PC-3 (cell line): ENCODE measurements at regions not wholly inside any gene's neighbourhood (a gene's known extent, or its start where the extent isn't known, plus 50 kb on each side); places are given as distances from the start of the nearest gene placed in this dataset.

Experiments used
- EZH2 ChIP-seq: fragments of 300-600 bp; sonication (generic); IDR thresholded peaks from one replicate; pipeline ENCODE4 v1.6.1; 2017; ENCODE audit warnings: antibody characterized with exemption, mild to moderate bottlenecking, low read length; ENCODE audit not compliant: unreplicated experiment
- EZH2phosphoT487 ChIP-seq: fragments of 300-600 bp; sonication (generic); IDR thresholded peaks from 2 replicates; pipeline ENCODE4 v1.6.1; 2018; ENCODE audit warnings: mild to moderate bottlenecking, antibody characterized with exemption, low read length, borderline replicate concordance
- TF ChIP-seq, protein P1 (sequence below): fragments of 300-600 bp; sonication (generic); conservative IDR thresholded peaks from 2 replicates; pipeline ENCODE4 v1.5.1; 2017; ENCODE audit warnings: antibody characterized with exemption, low read depth, mild to moderate bottlenecking, low read length

- TF ChIP-seq, protein P1, sequence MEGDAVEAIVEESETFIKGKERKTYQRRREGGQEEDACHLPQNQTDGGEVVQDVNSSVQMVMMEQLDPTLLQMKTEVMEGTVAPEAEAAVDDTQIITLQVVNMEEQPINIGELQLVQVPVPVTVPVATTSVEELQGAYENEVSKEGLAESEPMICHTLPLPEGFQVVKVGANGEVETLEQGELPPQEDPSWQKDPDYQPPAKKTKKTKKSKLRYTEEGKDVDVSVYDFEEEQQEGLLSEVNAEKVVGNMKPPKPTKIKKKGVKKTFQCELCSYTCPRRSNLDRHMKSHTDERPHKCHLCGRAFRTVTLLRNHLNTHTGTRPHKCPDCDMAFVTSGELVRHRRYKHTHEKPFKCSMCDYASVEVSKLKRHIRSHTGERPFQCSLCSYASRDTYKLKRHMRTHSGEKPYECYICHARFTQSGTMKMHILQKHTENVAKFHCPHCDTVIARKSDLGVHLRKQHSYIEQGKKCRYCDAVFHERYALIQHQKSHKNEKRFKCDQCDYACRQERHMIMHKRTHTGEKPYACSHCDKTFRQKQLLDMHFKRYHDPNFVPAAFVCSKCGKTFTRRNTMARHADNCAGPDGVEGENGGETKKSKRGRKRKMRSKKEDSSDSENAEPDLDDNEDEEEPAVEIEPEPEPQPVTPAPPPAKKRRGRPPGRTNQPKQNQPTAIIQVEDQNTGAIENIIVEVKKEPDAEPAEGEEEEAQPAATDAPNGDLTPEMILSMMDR, result no peak
- TF ChIP-seq EZH2 (no peak), EZH2phosphoT487 (no peak)
These were observed 1566.5 kb upstream of the PCDH7 start for GRCh38 chr4:29153642-29154041.
